Adrenal gland (tissue), 9 donors: ENCODE measurements at regions not wholly inside any gene's neighbourhood (a gene's known extent, or its start where the extent isn't known, plus 50 kb on each side); places are given as distances from the start of the nearest gene placed in this dataset.

Source experiments
- DNase-seq, 7 donors: peaks; one replicate each; pipeline ENCODE4 v3.0.0-alpha.2; 2019 to 2020
- H3K27ac ChIP-seq, 5 donors: fragments of 200-600 bp; sonication (generic) in 4 of 5; 1 replicate in 3 of 5; 2 replicates in 2 of 5; pipeline versions ENCODE4 v1.5.1 to v1.8.0; 2016 to 2020; ENCODE audit warnings: mild to moderate bottlenecking in 1 of 5
- H3K27me3 ChIP-seq: fragments of 200-600 bp; 2 replicates; pipeline ENCODE4 v1.8.0; 2021
- H3K36me3 ChIP-seq, 2 donors: fragments of 200-600 bp; replicated peaks in 1 of 2; 1 replicate in 1 of 2; 2 replicates in 1 of 2; pipeline versions ENCODE4 v1.5.1 to v1.8.0; 2018 to 2022
- H3K4me1 ChIP-seq, 2 donors: fragments of 200-600 bp; replicated peaks in 1 of 2; 1 replicate in 1 of 2; 2 replicates in 1 of 2; pipeline versions ENCODE4 v1.5.1 to v1.8.0; 2018 to 2021
- H3K4me3 ChIP-seq, 4 donors: fragments of 200-600 bp; sonication (generic) in 3 of 4; one replicate each; pipeline ENCODE4 v1.5.1; 2016 to 2018
- H3K9me3 ChIP-seq, 3 donors: fragments of 200-600 bp; sonication (generic) in 1 of 3; replicated peaks in 1 of 3; 1 replicate in 2 of 3; 2 replicates in 1 of 3; pipeline versions ENCODE4 v1.5.1 to v1.8.0; 2016 to 2021
- CTCF ChIP-seq, 6 experiments: fragments of 450-650 bp in 4 of 6; fragments of 200-600 bp in 2 of 6; sonication (generic) in 1 of 6; IDR thresholded peaks; 1 replicate in 5 of 6; 2 replicates in 1 of 6; pipeline versions ENCODE4 v1.5.1 to v1.8.0; 2016 to 2021; ENCODE audit warnings: antibody characterized with exemption in 6 of 6, mild to moderate bottlenecking in 2 of 6, moderate library complexity in 1 of 6
- POLR2A ChIP-seq, 2 donors: fragments of 450-650 bp; IDR thresholded peaks; one replicate each; pipeline ENCODE4 v1.6.1; 2017; ENCODE audit warnings: antibody characterized with exemption in 2 of 2, mild to moderate bottlenecking in 2 of 2, moderate library complexity in 1 of 2
- WGBS, 4 donors: extraction: QIAGEN DNeasy Blood & Tissue Kit in 2 of 4; methylation state at CpG; one replicate each; pipeline versions ENCODE4 v1.1.5 to v1.1.7; 2013 to 2017; 5-methylcytosine and 5-hydroxymethylcytosine counted together
- intact Hi-C, 2 donors: fragments of 100-400 bp; cut with DNase I; formaldehyde crosslinking; loops; one replicate each; pipeline versions ENCODE4 v1.14.1 to v1.15.0; 2022 to 2023
- donor health status: healthy with polysubstance abuse.
- donor health status: Bipolar disorder and iron deficiency.
- donor health status: DM: yes; HTN: yes; CAD: no.
- donor health status: DM: no; HTN: no; CAD: no.
- donor health status: DM: no; HTN: no; CAD: no.

DNA sequence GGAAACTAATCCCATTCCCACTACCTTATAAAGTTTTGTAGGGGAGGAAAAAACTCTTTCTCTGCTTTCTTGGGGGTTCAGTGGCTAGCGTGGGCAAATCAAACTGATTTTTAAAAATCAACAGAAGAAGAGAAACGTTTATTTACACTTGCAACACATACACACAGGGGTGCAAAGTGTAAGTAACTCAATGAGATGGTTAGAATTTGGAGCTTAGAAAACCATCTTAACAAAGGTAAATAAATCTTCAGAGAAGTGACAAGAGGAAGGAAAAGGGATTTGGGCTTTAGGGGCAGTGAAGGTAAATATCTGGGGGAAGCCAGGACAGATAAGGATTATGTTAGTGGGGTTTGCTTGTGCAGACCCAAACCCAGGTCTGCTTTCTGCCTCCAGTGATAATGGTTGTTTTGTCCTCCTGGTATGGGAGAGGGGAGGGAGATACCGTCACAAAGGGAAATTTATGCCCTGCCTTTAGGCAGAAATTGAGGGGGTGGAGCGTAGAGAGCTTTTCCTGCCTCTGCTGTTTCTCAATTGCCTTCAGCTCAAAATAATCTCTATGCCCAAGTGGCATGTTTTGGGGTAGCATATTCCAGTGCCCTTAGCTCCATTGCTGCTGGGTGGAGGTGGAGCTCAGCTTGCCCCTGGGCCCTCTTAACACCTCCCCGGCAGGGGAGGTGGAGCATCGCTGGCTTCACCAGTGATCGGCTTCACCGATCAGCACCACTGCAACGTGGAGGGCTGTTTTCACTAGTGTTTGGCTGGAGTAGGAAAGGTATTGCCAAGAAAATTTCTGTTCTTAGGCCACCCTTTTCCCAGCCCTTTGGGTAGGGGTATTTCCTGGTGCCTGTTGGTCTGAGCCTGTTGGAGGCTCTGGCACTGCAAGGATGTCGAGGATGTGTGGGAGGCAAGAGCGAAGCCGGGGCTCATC, 92.2 kb downstream of the TEX51 start:
- intact Hi-C loops, result no loop called here
- WGBS, 4 donors, result 62 to 64% (median 63%) methylated on average over 7 to 12 of the region's 12 CpGs
- Histone ChIP-seq H3K4me3 (no peak overlapping the region), H3K36me3 (no peaks in the 10 kb centered on the region), H3K9me3 (no peaks in the 10 kb centered on the region), H3K4me1 (no peaks in the 10 kb centered on the region), H3K27ac (no peak overlapping the region), H3K27me3 (no peaks in the 10 kb centered on the region)
- DNase-seq, result no peak
- TF ChIP-seq CTCF (IDR thresholded peaks at IDR 0.05) (no peak), POLR2A (IDR thresholded peaks at IDR 0.05) (no peak)

GRCh38 chr2:126994340-126994777, 95.7 kb downstream of the TEX51 start:
- no peaks in the 10 kb centered on the region for H3K4me1 ChIP-seq
- 25 to 43% (median 31%) methylated on average over 2 of the region's 2 CpGs for WGBS, 4 donors
- intact Hi-C loops, result no loop called here
- no peaks in the 10 kb centered on the region for H3K9me3 ChIP-seq
- DNase-seq, result no peak
- TF ChIP-seq CTCF (IDR thresholded peaks at IDR 0.05) (no peak), POLR2A (IDR thresholded peaks at IDR 0.05) (no peak)
- no peak overlapping the region for H3K4me3 ChIP-seq
- no peak overlapping the region for H3K27ac ChIP-seq
- H3K27me3 ChIP-seq, result no peaks in the 10 kb centered on the region
- no peaks in the 10 kb centered on the region for H3K36me3 ChIP-seq

- no peak for DNase-seq
- Histone ChIP-seq H3K36me3 (no peaks in the 10 kb centered on the region), H3K4me3 (no peak overlapping the region), H3K9me3 (no peaks in the 10 kb centered on the region), H3K27ac (no peak overlapping the region), H3K4me1 (no peaks in the 10 kb centered on the region), H3K27me3 (no peaks in the 10 kb centered on the region)
- intact Hi-C loops, result no loop called here
- 36 to 49% (median 47%) methylated on average over 5 of the region's 5 CpGs for WGBS, 4 donors
- TF ChIP-seq CTCF (IDR thresholded peaks at IDR 0.05), result no peak
- no peak for TF ChIP-seq POLR2A (IDR thresholded peaks at IDR 0.05)
Observed at GRCh38 chr2:126995621-126996377, 97.1 kb downstream of the TEX51 start.

DNA sequence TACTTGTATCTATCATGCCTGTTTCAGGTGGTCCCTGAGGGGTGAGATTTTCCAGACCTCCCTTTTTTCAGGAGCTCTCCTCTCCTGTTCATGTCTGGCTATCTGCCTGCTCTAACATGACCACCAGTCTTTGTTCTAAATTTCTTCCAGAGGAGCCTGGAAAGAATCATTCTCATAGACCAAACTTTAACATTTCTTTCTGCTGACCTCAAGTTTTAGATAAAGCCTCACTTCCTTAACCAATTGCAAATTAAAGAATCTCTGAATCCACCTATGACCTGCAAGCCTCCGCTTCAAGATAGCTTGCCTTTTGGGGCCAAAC, 97.6 kb downstream of the TEX51 start:
- Histone ChIP-seq H3K4me3 (no peak overlapping the region), H3K4me1 (no peaks in the 10 kb centered on the region), H3K9me3 (no peaks in the 10 kb centered on the region), H3K27ac (no peak overlapping the region), H3K27me3 (no peaks in the 10 kb centered on the region), H3K36me3 (no peaks in the 10 kb centered on the region)
- 81 to 100% (median 90%) methylated on average over 1 of the region's 1 CpG for WGBS, 4 donors
- intact Hi-C loops, result no loop called here
- no peak for TF ChIP-seq CTCF (IDR thresholded peaks at IDR 0.05)
- no peak for TF ChIP-seq POLR2A (IDR thresholded peaks at IDR 0.05)
- DNase-seq, result no peak
